HUES48 (cell line): ENCODE measurements at regions not wholly inside any gene's neighbourhood (a gene's known extent, or its start where the extent isn't known, plus 50 kb on each side); places are given as distances from the start of the nearest gene placed in this dataset.

Experiments used
- H3K27ac ChIP-seq: one replicate; pipeline ENCODE4 v1.7.0; 2013; ENCODE audit warnings: low read depth, low read length, inconsistent platforms
- H3K27me3 ChIP-seq: 2 replicates; pipeline ENCODE4 v1.6.1; 2013; ENCODE audit warnings: mild to moderate bottlenecking, low read length; ENCODE audit not compliant: control insufficient read depth, insufficient read depth
- H3K36me3 ChIP-seq: 2 replicates; pipeline ENCODE4 v1.6.1; 2013; ENCODE audit warnings: low read length; ENCODE audit not compliant: control insufficient read depth, insufficient read depth
- H3K4me1 ChIP-seq: 2 replicates; pipeline ENCODE4 v1.6.1; 2013; ENCODE audit warnings: mild to moderate bottlenecking, low read length; ENCODE audit not compliant: control insufficient read depth, insufficient read depth
- H3K4me3 ChIP-seq: 2 replicates; pipeline ENCODE4 v1.5.1; 2013; ENCODE audit warnings: mild to moderate bottlenecking, low read depth, low read length
- H3K9ac ChIP-seq: 2 replicates; pipeline ENCODE4 v1.6.1; 2013; ENCODE audit warnings: mild to moderate bottlenecking, low read depth, low read length, moderate library complexity
- H3K9me3 ChIP-seq: 2 replicates; pipeline ENCODE4 v1.6.1; 2013; ENCODE audit warnings: low read length; ENCODE audit not compliant: control insufficient read depth, insufficient read depth

GRCh38 chr9:99327667-99328066 is 105.6 kb downstream of the SEC61B start:
- H3K4me1 ChIP-seq = no peaks in the 10 kb centered on the region
- H3K36me3 ChIP-seq = no peaks in the 10 kb centered on the region
- no peak overlapping the region for H3K9ac ChIP-seq

GRCh38 chr9:99335280-99335679 is 113.2 kb downstream of the SEC61B start:
- Histone ChIP-seq H3K9me3 (no peaks in the 10 kb centered on the region), H3K9ac (no peak overlapping the region), H3K36me3 (no peaks in the 10 kb centered on the region), H3K27me3 (no peaks in the 10 kb centered on the region), H3K4me1 (no peaks in the 10 kb centered on the region), H3K27ac (no peak overlapping the region), H3K4me3 (no peak overlapping the region)

More at GRCh38 chr9:99327667-99328066, 105.6 kb downstream of the SEC61B start:
- Histone ChIP-seq H3K27ac (no peak overlapping the region), H3K27me3 (no peaks in the 10 kb centered on the region), H3K9me3 (no peaks in the 10 kb centered on the region), H3K4me3 (no peak overlapping the region)

DNA sequence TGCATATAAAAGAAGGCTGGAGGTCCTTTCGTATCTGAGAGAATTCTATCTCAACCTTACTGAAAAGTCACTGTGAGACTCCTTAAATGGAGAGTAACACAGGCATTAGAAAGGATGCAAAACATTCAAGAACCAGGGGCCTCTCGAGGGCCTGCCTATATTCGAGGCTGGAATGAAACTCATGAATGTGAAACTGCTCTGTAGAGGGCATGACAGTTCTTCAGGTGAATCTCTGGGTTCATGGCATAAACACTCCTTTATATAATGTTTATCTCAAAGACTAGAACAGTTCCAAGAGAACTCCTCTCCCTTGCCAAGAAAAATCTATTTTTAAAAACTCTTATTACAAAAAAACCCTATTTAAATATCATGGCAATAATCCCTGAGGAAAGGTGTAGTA is 113.9 kb downstream of the SEC61B start:
- Histone ChIP-seq H3K4me1 (no peaks in the 10 kb centered on the region), H3K27ac (no peak overlapping the region), H3K9ac (no peak overlapping the region), H3K4me3 (no peak overlapping the region), H3K27me3 (no peaks in the 10 kb centered on the region), H3K36me3 (no peaks in the 10 kb centered on the region), H3K9me3 (no peaks in the 10 kb centered on the region)

GRCh38 chr9:99336531-99336930 is 114.4 kb downstream of the SEC61B start:
- no peaks in the 10 kb centered on the region for H3K9me3 ChIP-seq
- H3K4me3 ChIP-seq = no peak overlapping the region
- no peak overlapping the region for H3K9ac ChIP-seq

DNA sequence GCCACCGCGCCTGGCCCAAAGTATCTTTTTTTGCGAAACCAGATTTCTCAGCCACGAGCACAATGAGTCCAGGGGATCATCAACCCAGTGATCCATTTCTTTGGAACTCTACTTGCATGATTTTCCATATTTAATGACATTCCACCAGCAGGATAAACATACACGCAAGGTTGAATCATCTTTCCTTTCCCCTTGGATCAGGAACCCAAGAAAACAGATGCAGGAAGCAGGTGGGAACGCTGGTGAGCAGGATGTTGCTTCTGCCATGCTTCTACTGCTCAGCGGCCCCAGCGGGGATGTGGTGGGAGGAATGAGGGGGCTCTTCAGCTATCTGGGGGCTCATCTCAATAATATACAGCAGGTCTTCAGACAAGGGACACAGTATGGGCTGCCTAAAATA is 118.2 kb downstream of the SEC61B start:
- Histone ChIP-seq H3K27me3 (no peaks in the 10 kb centered on the region), H3K27ac (no peak overlapping the region), H3K9ac (no peak overlapping the region), H3K36me3 (no peaks in the 10 kb centered on the region), H3K4me3 (no peak overlapping the region), H3K4me1 (no peaks in the 10 kb centered on the region), H3K9me3 (no peaks in the 10 kb centered on the region)

More at GRCh38 chr9:99336531-99336930, 114.4 kb downstream of the SEC61B start:
- no peaks in the 10 kb centered on the region for H3K27me3 ChIP-seq
- H3K27ac ChIP-seq = no peak overlapping the region
- no peaks in the 10 kb centered on the region for H3K4me1 ChIP-seq
- H3K36me3 ChIP-seq = no peaks in the 10 kb centered on the region

DNA sequence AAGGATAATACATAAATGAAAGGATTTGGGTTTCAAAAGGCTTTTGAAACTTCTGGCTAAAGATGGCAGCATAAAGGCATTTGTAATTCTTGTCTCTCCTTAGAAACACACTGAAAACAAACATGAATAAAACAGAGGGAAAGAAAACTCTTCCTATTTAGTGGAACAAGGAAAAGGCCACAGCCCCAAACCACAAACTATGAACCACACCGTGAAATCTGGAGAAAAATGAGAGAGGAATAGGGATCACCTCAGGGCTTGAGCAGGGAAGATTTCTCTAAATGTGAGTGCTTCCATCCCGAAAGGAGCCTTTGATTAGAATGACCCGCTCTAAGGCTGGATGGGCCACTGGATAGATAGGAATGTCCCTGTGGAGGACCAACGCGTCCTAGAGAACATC is 119.6 kb downstream of the SEC61B start:
- Histone ChIP-seq H3K36me3 (no peaks in the 10 kb centered on the region), H3K9ac (no peak overlapping the region), H3K4me1 (no peaks in the 10 kb centered on the region), H3K9me3 (no peaks in the 10 kb centered on the region), H3K27me3 (no peaks in the 10 kb centered on the region), H3K27ac (no peak overlapping the region), H3K4me3 (no peak overlapping the region)

- no peak overlapping the region for H3K27ac ChIP-seq
- H3K27me3 ChIP-seq = no peaks in the 10 kb centered on the region
- H3K4me3 ChIP-seq = no peak overlapping the region
- no peak overlapping the region for H3K9ac ChIP-seq
- H3K36me3 ChIP-seq = no peaks in the 10 kb centered on the region
- H3K9me3 ChIP-seq = no peaks in the 10 kb centered on the region
- H3K4me1 ChIP-seq = no peaks in the 10 kb centered on the region
Observed at GRCh38 chr9:99345451-99345850, 123.4 kb downstream of the SEC61B start.

DNA sequence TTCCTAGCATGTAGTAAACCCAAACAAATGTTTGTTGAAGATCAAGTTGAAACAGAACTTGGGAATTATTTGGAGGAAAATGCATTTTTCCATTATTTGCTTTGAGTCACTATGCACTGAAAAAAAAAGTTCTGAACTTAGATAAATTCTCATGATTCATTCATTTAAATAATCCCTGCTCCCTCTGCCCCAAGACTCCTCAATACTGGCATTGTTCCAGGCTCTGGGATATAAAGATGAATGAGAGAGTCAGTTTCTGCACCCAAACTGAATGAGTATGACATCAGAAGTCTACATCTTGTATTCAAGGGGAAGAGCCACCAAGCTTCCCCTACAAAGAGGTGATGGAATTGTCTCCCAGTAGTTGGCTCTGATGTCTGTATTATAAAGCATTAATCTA is 123.9 kb downstream of the SEC61B start:
- no peaks in the 10 kb centered on the region for H3K4me1 ChIP-seq

DNA sequence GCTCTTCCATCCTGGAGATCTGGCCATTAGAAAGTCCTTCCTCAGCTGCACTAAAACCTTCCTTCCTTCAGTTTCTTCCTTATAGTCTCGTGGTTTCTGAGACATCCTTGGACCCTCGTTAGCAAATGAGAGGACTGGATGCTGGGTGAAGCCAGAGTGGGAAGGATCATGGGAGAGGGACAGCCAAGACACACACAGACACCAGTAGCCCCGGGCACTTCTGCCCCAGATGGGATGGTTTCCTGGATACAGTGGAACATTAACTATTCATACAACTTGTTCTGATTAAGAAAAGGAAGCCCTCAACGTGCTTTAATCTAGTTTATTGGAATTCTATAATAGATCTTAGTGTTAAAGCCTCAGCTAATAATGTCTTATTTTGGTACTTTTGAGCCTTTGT is 125.5 kb downstream of the SEC61B start:
- H3K9ac ChIP-seq = no peak overlapping the region
- H3K4me3 ChIP-seq = no peak overlapping the region
- no peaks in the 10 kb centered on the region for H3K4me1 ChIP-seq
- no peaks in the 10 kb centered on the region for H3K27me3 ChIP-seq
- no peaks in the 10 kb centered on the region for H3K36me3 ChIP-seq
- no peaks in the 10 kb centered on the region for H3K9me3 ChIP-seq
- H3K27ac ChIP-seq = no peak overlapping the region

More for the DNA sequence above, 123.9 kb downstream of the SEC61B start:
- Histone ChIP-seq H3K27me3 (no peaks in the 10 kb centered on the region), H3K4me3 (no peak overlapping the region), H3K9me3 (no peaks in the 10 kb centered on the region), H3K36me3 (no peaks in the 10 kb centered on the region), H3K9ac (no peak overlapping the region), H3K27ac (no peak overlapping the region)

DNA sequence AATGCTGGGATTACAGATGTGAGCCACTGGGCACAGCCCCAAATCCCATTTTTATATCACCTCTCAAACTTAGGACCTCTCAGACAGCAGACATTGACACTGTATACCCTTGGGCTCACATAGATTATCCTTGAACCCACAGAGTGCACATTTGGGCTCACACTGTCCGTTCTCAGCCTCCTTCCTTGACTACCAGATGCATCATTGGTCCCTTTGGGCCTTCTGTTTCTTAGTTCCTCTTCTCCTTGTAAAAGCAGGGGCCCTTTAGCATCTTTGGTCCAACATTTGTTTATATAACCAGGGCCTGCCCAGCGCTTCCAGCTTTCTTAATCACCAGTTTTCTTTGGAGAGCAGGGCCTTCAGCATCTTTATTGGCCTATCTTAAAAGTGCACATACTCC is 126.2 kb downstream of the SEC61B start:
- H3K4me3 ChIP-seq = no peak overlapping the region
- no peak overlapping the region for H3K27ac ChIP-seq
- H3K4me1 ChIP-seq = no peaks in the 10 kb centered on the region
- H3K36me3 ChIP-seq = no peaks in the 10 kb centered on the region
- H3K9ac ChIP-seq = no peak overlapping the region
- H3K27me3 ChIP-seq = no peaks in the 10 kb centered on the region
- no peaks in the 10 kb centered on the region for H3K9me3 ChIP-seq

DNA sequence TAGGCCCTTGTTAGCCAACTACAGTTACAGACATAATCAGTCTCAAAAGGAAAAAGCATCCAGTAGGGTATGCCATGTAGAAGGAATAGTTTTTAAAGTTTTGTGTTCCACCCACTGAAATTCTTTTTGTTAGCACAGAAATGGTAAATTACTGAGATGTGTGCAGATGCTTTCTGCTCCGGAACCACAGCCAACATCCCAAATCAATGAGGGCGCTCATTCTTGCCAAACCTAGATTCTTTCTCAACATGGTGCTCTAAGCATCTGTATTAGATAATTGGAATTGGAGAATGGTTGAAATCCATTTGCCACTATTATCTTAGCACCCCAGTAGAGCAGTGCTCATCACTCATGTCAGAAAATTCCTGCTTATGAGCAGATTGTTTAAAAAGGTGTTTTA is 127.8 kb downstream of the SEC61B start:
- Histone ChIP-seq H3K4me3 (no peak overlapping the region), H3K27ac (no peak overlapping the region), H3K9ac (no peak overlapping the region), H3K4me1 (no peaks in the 10 kb centered on the region), H3K9me3 (no peaks in the 10 kb centered on the region), H3K27me3 (no peaks in the 10 kb centered on the region), H3K36me3 (no peaks in the 10 kb centered on the region)

- Histone ChIP-seq H3K27ac (no peak overlapping the region), H3K9me3 (no peaks in the 10 kb centered on the region), H3K36me3 (no peaks in the 10 kb centered on the region), H3K27me3 (no peaks in the 10 kb centered on the region), H3K9ac (no peak overlapping the region), H3K4me1 (no peaks in the 10 kb centered on the region), H3K4me3 (no peak overlapping the region)
Observed at GRCh38 chr9:99350461-99350860, 128.4 kb downstream of the SEC61B start.
